ENCODE measurements at regions not wholly inside any gene's neighbourhood (a gene's known extent, or its start where the extent isn't known, plus 50 kb on each side); places are given as distances from the start of the nearest gene placed in this dataset.

- no peak for DNase-seq (ENCODE audit: extremely low spot score)
- CTCF ChIA-PET = interaction anchor here (1.2 to 1.5 kb wide), 2 partner anchors 9 to 10 kb away, joined by 3 to 4 read pairs; no protein-coding TSS in a partner anchor
- POLR2A ChIA-PET = no interaction called here
- TF ChIP-seq CTCF (IDR thresholded peaks at IDR 0.05; ENCODE audit: control extremely low read depth, extremely low read depth, low read depth, missing control alignments) = no peak
These were observed 225.3 kb upstream of the RIOK2 start for GRCh38 chr5:97408331-97408730.

- TF ChIP-seq CTCF (IDR thresholded peaks at IDR 0.05; ENCODE audit: control extremely low read depth, extremely low read depth, low read depth, missing control alignments) = no peak
- ChIA-PET POLR2A (no interaction called here), CTCF (interaction anchor here (1.0 to 2.1 kb wide), 4 partner anchors 9 to 121 kb away, joined by 3 to 6 read pairs (median 3); no protein-coding TSS in a partner anchor)
- no peak for DNase-seq (ENCODE audit: extremely low spot score)
These were observed 229.9 kb upstream of the RIOK2 start for GRCh38 chr5:97412959-97413358.

- POLR2A ChIA-PET = no interaction called here
- CTCF ChIA-PET = interaction anchor here (1.0 to 2.1 kb wide), 9 partner anchors 9 to 464 kb away, joined by 3 to 5 read pairs (median 3); no protein-coding TSS in a partner anchor
- no peak for TF ChIP-seq CTCF (IDR thresholded peaks at IDR 0.05; ENCODE audit: control extremely low read depth, extremely low read depth, low read depth, missing control alignments)
- no peak for DNase-seq (ENCODE audit: extremely low spot score)
These were observed 234.9 kb upstream of the RIOK2 start for GRCh38 chr5:97417986-97418385.

- ChIA-PET CTCF (interaction anchor here (1.0 to 2.1 kb wide), 6 partner anchors 9 to 187 kb away, joined by 3 to 5 read pairs (median 4); no protein-coding TSS in a partner anchor), POLR2A (no interaction called here)
- no peak for TF ChIP-seq CTCF (IDR thresholded peaks at IDR 0.05; ENCODE audit: control extremely low read depth, extremely low read depth, low read depth, missing control alignments)
- no peak for DNase-seq (ENCODE audit: extremely low spot score)
These were observed 235.4 kb upstream of the RIOK2 start for GRCh38 chr5:97418462-97418861.

GRCh38 chr5:97420646-97421045, 237.6 kb upstream of the RIOK2 start:
- no peak for DNase-seq (ENCODE audit: extremely low spot score)
- ChIA-PET CTCF (interaction anchor here (0.8 to 1.2 kb wide), 2 partner anchors 10 kb away, joined by 4 read pairs; no protein-coding TSS in a partner anchor), POLR2A (no interaction called here)
- no peak for TF ChIP-seq CTCF (IDR thresholded peaks at IDR 0.05; ENCODE audit: control extremely low read depth, extremely low read depth, low read depth, missing control alignments)

GRCh38 chr5:97422678-97423077, 239.6 kb upstream of the RIOK2 start:
- no peak for TF ChIP-seq CTCF (IDR thresholded peaks at IDR 0.05; ENCODE audit: control extremely low read depth, extremely low read depth, low read depth, missing control alignments)
- DNase-seq (ENCODE audit: extremely low spot score) = no peak
- CTCF ChIA-PET = interaction anchor here (1.3 to 1.6 kb wide), 3 partner anchors 10 to 1346 kb away, joined by 3 to 5 read pairs (median 3); no protein-coding TSS in a partner anchor
- POLR2A ChIA-PET = no interaction called here

Data from GM10248 (cell line).